GM12878 (cell line): ENCODE measurements at regions not wholly inside any gene's neighbourhood (a gene's known extent, or its start where the extent isn't known, plus 50 kb on each side); places are given as distances from the start of the nearest gene placed in this dataset.

Source experiments
- ATAC-seq: fragments of 200-7000 bp; cut with Tn5 transposase; 3 replicates; pipeline ENCODE4 v1.9.1; 2020; ENCODE audit warnings: mild to moderate bottlenecking, moderate library complexity
- BruUV-seq: library from RNA; stranded (reverse); fragments of 400-500 nt; replicated peaks from 2 replicates; lab custom pipeline; 2021; lab: Mats Ljungman, UMichigan
- CTCF ChIA-PET: fragments of 300-600 bp; sonication (Branson Sonifier 250); formaldehyde crosslinking; extraction: SDS; loops from one replicate; lab custom pipeline; 2021; ENCODE audit warnings: inconsistent platforms; lab: Yijun Ruan, JAX
- POLR2A ChIA-PET: fragments of 350-600 bp; formaldehyde crosslinking; extraction: SDS; loops from one replicate; lab custom pipeline; 2021; ENCODE audit warnings: inconsistent platforms; lab: Charles Lee
- RAD21 ChIA-PET: fragments of 300-600 bp; sonication (Branson Sonifier 250); formaldehyde crosslinking; loops from one replicate; lab custom pipeline; 2023; ENCODE audit warnings: antibody characterized with exemption; ENCODE audit not compliant: unreplicated experiment; lab: Charles Lee
- SMC1A ChIA-PET: fragments of 300-600 bp; sonication (Branson Sonifier 250); formaldehyde crosslinking; loops from one replicate; lab custom pipeline; 2023; ENCODE audit not compliant: unreplicated experiment, uncharacterized antibody; lab: Charles Lee
- DNase-seq: peaks from one replicate; pipeline ENCODE4 v3.0.0-alpha.2; 2011; ENCODE audit warnings: low read depth, low spot score
- FAIRE-seq: peaks from 3 replicates; lab custom pipeline; 2011; peaks lifted over from hg19 to GRCh38; lab: Jason Lieb, UNC
- H2AFZ ChIP-seq: 2 replicates; pipeline ENCODE4 v1.6.0; 2011; ENCODE audit warnings: low read depth, low read length, control low read depth; ENCODE audit not compliant: control insufficient read depth
- H3K27ac ChIP-seq: 2 replicates; pipeline ENCODE4 v1.5.1; 2011; ENCODE audit warnings: control low read depth; ENCODE audit not compliant: control insufficient read depth, insufficient read depth
- H3K27me3 ChIP-seq, 2 experiments: replicated peaks in 1 of 2; 2 replicates each; pipeline versions ENCODE4 v1.6.0 to v1.6.1; 2011; ENCODE audit warnings: low read length in 1 of 2; ENCODE audit not compliant: control insufficient read depth in 2 of 2, insufficient read depth in 2 of 2
- H3K36me3 ChIP-seq, 2 experiments: 2 replicates each; pipeline ENCODE4 v1.5.1; 2011; ENCODE audit warnings: low read length in 1 of 2; ENCODE audit not compliant: control insufficient read depth in 2 of 2, insufficient read depth in 2 of 2
- H3K4me1 ChIP-seq: 2 replicates; pipeline ENCODE4 v1.6.1; 2011; ENCODE audit warnings: mild to moderate bottlenecking, low read length, moderate library complexity, mixed read lengths; ENCODE audit not compliant: control insufficient read depth, insufficient read depth
- H3K4me2 ChIP-seq: 2 replicates; pipeline ENCODE4 v1.6.0; 2011; ENCODE audit warnings: control low read depth; ENCODE audit not compliant: control insufficient read depth, insufficient read depth
- H3K4me3 ChIP-seq: fragments of 200-600 bp; sonication (generic); 2 replicates; pipeline ENCODE4 v1.5.1; 2016
- H3K79me2 ChIP-seq: 2 replicates; pipeline ENCODE4 v1.6.0; 2011; ENCODE audit warnings: low read length; ENCODE audit not compliant: control insufficient read depth, insufficient read depth
- H3K9ac ChIP-seq: 2 replicates; pipeline ENCODE4 v1.8.0; 2011; ENCODE audit warnings: low read length, control low read depth, mixed read lengths; ENCODE audit not compliant: control insufficient read depth, insufficient read depth
- H3K9me3 ChIP-seq: replicated peaks from 3 replicates; pipeline ENCODE4 v1.5.1; 2011; ENCODE audit warnings: mild to moderate bottlenecking, low read length; ENCODE audit not compliant: control insufficient read depth, insufficient read depth
- H4K20me1 ChIP-seq: 2 replicates; pipeline ENCODE4 v1.6.0; 2011; ENCODE audit not compliant: control insufficient read depth, insufficient read depth
- BACH1 ChIP-seq: fragments of 450-650 bp; IDR thresholded peaks from 2 replicates; pipeline ENCODE4 v1.6.1; 2017; ENCODE audit warnings: mild to moderate bottlenecking, borderline replicate concordance
- EGR1 ChIP-seq, 2 experiments: IDR thresholded peaks; 1 replicate in 1 of 2; 2 replicates in 1 of 2; pipeline ENCODE4 v1.6.1; 2011 to 2012; ENCODE audit warnings: low read depth in 2 of 2, low read length in 2 of 2, borderline replicate concordance in 1 of 2, mild to moderate bottlenecking in 1 of 2, moderate library complexity in 1 of 2
- FOXM1 ChIP-seq: IDR thresholded peaks from 2 replicates; pipeline ENCODE4 v1.6.1; 2012; ENCODE audit warnings: low read depth, mild to moderate bottlenecking, inconsistent platforms, low read length, moderate library complexity
- HCFC1 ChIP-seq: fragments of 150-350 bp; IDR thresholded peaks from 2 replicates; pipeline ENCODE4 v1.6.1; 2014; ENCODE audit warnings: low read length
- JUNB ChIP-seq: IDR thresholded peaks from 2 replicates; pipeline ENCODE4 v1.6.1; 2016; ENCODE audit warnings: antibody characterized with exemption, mild to moderate bottlenecking
- MYB ChIP-seq: fragments of 150-350 bp; IDR thresholded peaks from 2 replicates; pipeline ENCODE4 v1.6.1; 2014; ENCODE audit warnings: mild to moderate bottlenecking, low read depth, low read length, borderline replicate concordance
- NBN ChIP-seq: fragments of 450-650 bp; IDR thresholded peaks from 2 replicates; pipeline ENCODE4 v1.6.1; 2016
- RBBP5 ChIP-seq: fragments of 200-600 bp; sonication (generic); conservative IDR thresholded peaks from 2 replicates; pipeline ENCODE4 v1.6.1; 2016
- RUNX3 ChIP-seq: IDR thresholded peaks from 2 replicates; pipeline ENCODE4 v1.6.1; 2012; ENCODE audit warnings: low read length, inconsistent platforms
- SPI1 ChIP-seq: IDR thresholded peaks from 2 replicates; pipeline ENCODE4 v1.6.1; 2011; ENCODE audit warnings: low read depth, mild to moderate bottlenecking, low read length, moderate library complexity, borderline replicate concordance; ENCODE audit not compliant: insufficient read depth
- SRF ChIP-seq, 2 experiments: IDR thresholded peaks; 2 replicates each; pipeline ENCODE4 v1.6.1; 2011; ENCODE audit warnings: low read depth in 2 of 2, low read length in 2 of 2, mild to moderate bottlenecking in 1 of 2, moderate library complexity in 1 of 2
- YBX1 ChIP-seq: fragments of 450-650 bp; IDR thresholded peaks from 2 replicates; pipeline ENCODE4 v1.6.1; 2016; ENCODE audit warnings: antibody characterized with exemption
- ZNF274 ChIP-seq: IDR thresholded peaks from one replicate; pipeline ENCODE4 v1.8.0; 2011; ENCODE audit not compliant: insufficient read length, insufficient read depth
- ZZZ3 ChIP-seq: IDR thresholded peaks from 2 replicates; pipeline ENCODE4 v1.6.1; 2011; ENCODE audit warnings: low read depth; ENCODE audit not compliant: control insufficient read depth, insufficient read length
- WGBS: methylation state at CpG from one replicate; pipeline ENCODE4 v1.1.6; 2016; ENCODE audit warnings: low lambda C conversion rate; ENCODE audit not compliant: insufficient replicate concordance, insufficient coverage; ENCODE audit errors: missing lambda C conversion rate; 5-methylcytosine and 5-hydroxymethylcytosine counted together
- in situ Hi-C: fragments of 300-500 bp; cut with MboI; formaldehyde crosslinking; loops from 9 replicates; pipeline ENCODE4 v1.14.3; 2018; ENCODE audit warnings: mixed read lengths
- intact Hi-C: fragments of 100-400 bp; cut with micrococcal nuclease; formaldehyde crosslinking; loops from one replicate; pipeline ENCODE4 v1.14.2; 2022; ENCODE audit not compliant: unreplicated experiment
- TF ChIP-seq, protein P1 (sequence below): fragments of 450-650 bp; IDR thresholded peaks from 2 replicates; pipeline ENCODE4 v1.6.1; 2017; ENCODE audit warnings: borderline replicate concordance

DNA sequence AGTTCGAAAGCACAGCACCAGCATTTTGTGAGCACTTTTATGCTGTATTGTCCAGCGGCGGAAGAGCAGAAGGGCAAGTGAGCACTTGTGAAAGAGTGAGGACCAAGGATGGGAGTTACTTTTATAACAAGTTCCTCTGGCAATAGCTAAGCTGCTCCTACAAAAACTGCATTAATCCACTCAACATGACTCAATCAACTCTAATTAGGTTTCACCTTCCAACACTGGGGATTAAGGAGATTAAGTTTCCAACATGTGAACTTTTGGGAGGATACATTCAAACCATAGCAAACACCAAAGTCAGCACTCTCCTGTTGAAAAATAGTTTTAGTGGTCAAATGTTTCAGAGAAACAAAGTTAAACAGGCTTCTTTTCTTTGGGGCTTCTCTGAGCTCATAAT lies 844.5 kb downstream of the REEP3 start:
- H3K36me3 ChIP-seq: no peaks in the 10 kb centered on the region
- ChIA-PET CTCF (no interaction called here), POLR2A (no interaction called here), SMC1A (no interaction called here), RAD21 (no interaction called here)
- H3K4me2 ChIP-seq: no peak overlapping the region
- 60% methylated on average over 3 of the region's 3 CpGs for WGBS
- intact Hi-C loops (no loop called here), in situ Hi-C loops (no loop called here)
- BruUV-seq: no TSS peak
- FAIRE-seq (no peak), DNase-seq (no peak), ATAC-seq (no peak)
- H3K9me3 ChIP-seq: no peaks in the 10 kb centered on the region
- no peaks in the 10 kb centered on the region for H3K27me3 ChIP-seq
- no peak for TF ChIP-seq JUNB
- TF ChIP-seq RUNX3: no peak
- TF ChIP-seq SRF (IDR thresholded peaks at IDR 0.05; ENCODE audit: low read depth in 2 of 2, low read length in 2 of 2): no peak
- no peak for TF ChIP-seq HCFC1
- no peak for TF ChIP-seq NBN
- TF ChIP-seq RBBP5: no peak
- no peaks in the 10 kb centered on the region for H4K20me1 ChIP-seq
- H2AFZ ChIP-seq: no peak overlapping the region
- no peak overlapping the region for H3K9ac ChIP-seq
- H3K79me2 ChIP-seq: no peaks in the 10 kb centered on the region
- H3K4me3 ChIP-seq: no peak overlapping the region
- no peak overlapping the region for H3K27ac ChIP-seq
- no peaks in the 10 kb centered on the region for H3K4me1 ChIP-seq

DNA sequence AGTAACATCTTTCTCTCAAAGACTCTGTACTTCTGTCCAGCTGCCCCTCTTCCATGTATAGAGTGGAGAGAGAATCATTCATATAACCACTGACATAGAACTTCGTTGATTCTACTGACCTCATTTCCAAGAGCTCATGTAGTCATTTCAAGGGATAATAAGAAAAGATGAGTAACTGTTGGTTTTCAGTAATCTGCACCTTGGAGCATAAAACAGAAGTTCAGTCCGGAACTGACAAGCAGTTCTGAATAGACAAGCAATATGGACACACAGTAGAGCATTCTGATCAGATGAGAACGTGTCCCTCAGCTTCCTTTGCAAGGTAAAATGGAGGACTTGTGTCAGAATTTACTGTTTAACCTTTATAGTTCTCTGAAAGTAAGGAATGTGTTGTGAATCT lies 847.1 kb downstream of the REEP3 start:
- Histone ChIP-seq H3K9ac (no peak overlapping the region), H3K79me2 (no peaks in the 10 kb centered on the region), H4K20me1 (no peaks in the 10 kb centered on the region), H3K9me3 (no peaks in the 10 kb centered on the region), H3K4me2 (no peak overlapping the region), H3K4me1 (no peaks in the 10 kb centered on the region), H2AFZ (no peak overlapping the region), H3K27ac (no peak overlapping the region), H3K4me3 (no peak overlapping the region), H3K36me3 (no peaks in the 10 kb centered on the region), H3K27me3 (no peaks in the 10 kb centered on the region)
- no peak for ATAC-seq
- SMC1A ChIA-PET: no interaction called here
- FAIRE-seq: no peak
- no peak for DNase-seq
- BruUV-seq: no TSS peak
- RAD21 ChIA-PET: no interaction called here
- CTCF ChIA-PET: no interaction called here
- 0% methylated on average over 3 of the region's 3 CpGs for WGBS
- intact Hi-C loops (no loop called here), in situ Hi-C loops (no loop called here)
- no peak for TF ChIP-seq SPI1
- TF ChIP-seq ZZZ3: no peak
- no peak for TF ChIP-seq EGR1 (IDR thresholded peaks at IDR 0.05; ENCODE audit: borderline replicate concordance in 1 of 2, low read depth in 2 of 2, low read length in 2 of 2)
- TF ChIP-seq NBN: no peak
- TF ChIP-seq FOXM1: no peak
- TF ChIP-seq, protein P1, sequence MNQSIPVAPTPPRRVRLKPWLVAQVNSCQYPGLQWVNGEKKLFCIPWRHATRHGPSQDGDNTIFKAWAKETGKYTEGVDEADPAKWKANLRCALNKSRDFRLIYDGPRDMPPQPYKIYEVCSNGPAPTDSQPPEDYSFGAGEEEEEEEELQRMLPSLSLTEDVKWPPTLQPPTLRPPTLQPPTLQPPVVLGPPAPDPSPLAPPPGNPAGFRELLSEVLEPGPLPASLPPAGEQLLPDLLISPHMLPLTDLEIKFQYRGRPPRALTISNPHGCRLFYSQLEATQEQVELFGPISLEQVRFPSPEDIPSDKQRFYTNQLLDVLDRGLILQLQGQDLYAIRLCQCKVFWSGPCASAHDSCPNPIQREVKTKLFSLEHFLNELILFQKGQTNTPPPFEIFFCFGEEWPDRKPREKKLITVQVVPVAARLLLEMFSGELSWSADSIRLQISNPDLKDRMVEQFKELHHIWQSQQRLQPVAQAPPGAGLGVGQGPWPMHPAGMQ: no peak
- no peak for TF ChIP-seq ZNF274
- TF ChIP-seq YBX1: no peak
- TF ChIP-seq MYB: no peak
- no peak for TF ChIP-seq BACH1
- POLR2A ChIA-PET: no interaction called here
